UCSD-AML1 (cell line): ENCODE measurements at regions not wholly inside any gene's neighbourhood (a gene's known extent, or its start where the extent isn't known, plus 50 kb on each side); places are given as distances from the start of the nearest gene placed in this dataset.
A peak's percentile ranks its signal among the peaks of the same experiment; 100 is the strongest.

ENCODE experiments used
- DNase-seq: peaks from one replicate; lab custom pipeline; 2025; ENCODE audit not compliant: unreplicated experiment; lab: John Stamatoyannopoulos, UW

- no peak for DNase-seq
These were observed 51.2 kb upstream of the ROCK1 start for GRCh38 chr18:21162786-21163185.

- no peak for DNase-seq
These were observed 52.3 kb upstream of the ROCK1 start for GRCh38 chr18:21163647-21164547.

GRCh38 chr18:21164548-21165095, 53.0 kb upstream of the ROCK1 start:
- no peak for DNase-seq

- no peak for DNase-seq
These were observed 56.2 kb upstream of the ROCK1 start for GRCh38 chr18:21167641-21168377.

DNA sequence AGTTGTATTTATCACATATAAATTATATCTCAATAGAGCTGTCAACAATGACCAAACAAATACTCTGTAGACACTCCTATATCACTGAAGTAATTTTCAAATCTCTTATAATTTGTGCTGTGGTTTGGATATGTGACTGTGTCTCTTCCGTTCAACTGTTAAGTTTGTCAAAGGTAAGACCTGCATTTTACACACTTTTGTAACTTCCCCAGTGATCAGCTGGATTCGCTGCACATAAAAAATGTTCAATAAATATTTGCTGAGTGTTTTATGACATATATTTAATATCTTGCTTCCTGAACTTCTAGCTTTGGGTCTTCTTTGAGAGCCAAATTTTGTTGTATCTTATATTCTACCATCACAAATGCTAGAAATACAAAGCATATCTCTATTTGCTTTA, 57.3 kb upstream of the ROCK1 start:
- no peak for DNase-seq

GRCh38 chr18:21177822-21178221, 64.2 kb upstream of the GREB1L start:
- DNase-seq = no peak

DNA sequence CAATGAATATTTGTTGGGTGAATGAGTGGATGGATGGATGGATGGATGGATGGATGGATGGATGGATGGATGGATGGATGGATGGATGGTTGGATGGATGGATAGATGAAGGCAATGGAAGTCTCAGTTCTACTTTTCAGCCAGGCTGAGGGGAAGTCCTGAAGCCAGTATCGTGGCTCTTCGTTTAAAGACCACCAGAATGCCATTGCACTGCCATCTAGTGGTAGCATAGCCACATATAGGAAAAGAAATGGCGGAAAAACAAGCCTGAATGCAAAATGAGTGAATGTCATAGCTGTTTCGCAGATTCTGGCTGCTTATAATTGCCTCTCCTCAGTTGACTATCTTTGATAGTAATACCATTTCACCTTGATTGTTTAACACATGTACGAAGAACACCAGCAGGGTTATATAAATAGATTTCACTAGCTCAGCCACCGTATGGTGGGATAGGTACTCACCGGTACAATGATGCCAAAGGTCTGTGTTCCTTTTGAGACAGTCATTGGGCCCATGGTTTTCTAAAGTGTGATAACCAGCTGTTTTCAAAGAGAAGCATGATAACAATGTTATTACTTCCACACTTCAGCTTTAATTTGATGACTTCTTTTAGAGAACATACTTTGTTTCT, 62.3 kb upstream of the GREB1L start:
- DNase-seq = peak; percentile 12

DNA sequence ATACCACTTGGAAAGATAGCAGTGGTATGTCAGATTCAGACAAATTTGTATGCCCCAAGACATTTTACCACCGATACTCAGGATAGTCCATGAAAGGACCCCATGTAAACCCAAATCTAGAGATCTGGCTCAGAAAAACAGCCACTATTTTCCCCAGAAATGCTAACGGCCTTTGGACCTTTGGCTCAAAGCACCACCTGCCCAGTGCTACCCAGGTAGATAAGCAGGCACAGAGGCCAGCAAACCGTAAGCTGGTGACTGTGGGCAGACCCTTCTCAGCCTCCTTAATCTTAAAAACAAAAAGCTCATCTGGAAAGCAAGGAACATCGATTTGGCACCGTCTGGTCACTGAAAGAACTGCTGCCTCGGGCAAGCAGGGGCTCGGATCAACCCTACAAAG, 61.4 kb upstream of the GREB1L start:
- no peak for DNase-seq

DNA sequence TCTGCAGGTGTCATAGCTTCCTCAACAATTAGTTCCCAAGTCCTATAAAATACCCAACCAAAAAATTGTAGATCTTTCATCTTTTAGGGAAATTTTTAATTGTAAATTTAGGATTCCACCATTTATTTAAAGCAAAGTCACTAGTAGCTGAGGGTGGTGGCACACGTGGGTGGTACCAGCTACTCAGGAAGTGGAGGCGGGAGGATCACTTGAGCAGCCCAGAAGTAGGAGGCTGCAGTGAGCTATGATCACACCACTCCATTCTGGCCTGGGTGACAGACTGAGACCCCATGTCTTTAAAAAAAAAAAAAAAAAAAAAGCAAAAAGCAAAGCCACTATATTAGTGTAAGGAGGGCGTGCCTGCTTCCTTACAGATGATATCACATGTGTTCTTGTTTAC, 60.3 kb upstream of the GREB1L start:
- DNase-seq = no peak

- no peak for DNase-seq
These were observed 58.4 kb upstream of the GREB1L start for GRCh38 chr18:21183670-21184069.

DNA sequence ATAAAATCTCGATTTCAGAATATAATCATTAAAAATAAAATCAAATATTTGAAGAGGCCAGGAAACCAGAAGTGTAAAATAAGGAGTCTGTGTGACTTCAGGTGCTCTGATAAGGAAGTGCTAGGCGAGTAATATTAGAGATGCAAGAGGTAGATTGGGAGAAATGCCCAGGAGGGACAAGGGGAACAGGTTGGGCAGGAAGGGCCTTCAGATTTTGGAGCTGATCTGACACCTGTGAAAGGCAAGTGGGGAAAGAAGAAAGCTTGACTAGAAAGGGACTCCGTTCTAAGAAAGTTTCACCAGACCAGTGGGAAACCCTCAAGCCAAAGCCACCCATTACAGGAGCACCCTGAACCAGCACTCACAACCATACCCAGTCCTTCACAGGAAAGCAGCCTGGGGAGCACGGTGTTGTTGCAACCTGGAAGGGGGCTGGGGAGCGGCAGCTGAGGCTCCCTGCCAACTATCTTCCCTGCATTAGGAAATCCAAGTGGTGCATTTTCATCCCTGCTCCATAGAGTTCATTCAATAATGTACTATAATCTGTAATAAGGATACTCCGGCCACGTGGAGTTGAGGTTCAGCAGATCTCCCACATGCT, 57.5 kb upstream of the GREB1L start:
- no peak for DNase-seq

DNA sequence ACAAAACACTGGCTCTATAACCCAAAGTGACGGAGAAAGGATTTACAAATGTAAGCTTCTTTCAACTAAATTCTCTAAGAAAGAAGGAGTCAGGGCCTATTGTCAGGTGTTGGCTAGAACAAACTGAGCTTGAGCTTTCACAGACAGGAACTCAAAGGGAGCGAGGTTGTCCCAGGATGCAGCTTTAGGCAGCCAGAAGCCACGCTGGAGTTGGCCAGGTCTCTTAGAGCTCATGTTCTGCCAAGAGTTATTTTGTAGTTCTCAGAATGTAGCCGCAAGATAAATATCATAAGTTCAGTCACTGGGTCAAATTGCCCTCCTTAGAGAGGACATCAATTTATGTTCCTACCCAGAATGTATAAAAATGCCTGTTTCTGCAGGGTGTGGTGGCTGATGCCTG, 54.1 kb upstream of the GREB1L start:
- DNase-seq = no peak

GRCh38 chr18:21191596-21192307, 50.3 kb upstream of the GREB1L start:
- DNase-seq = peak; percentile 19
